PC-3 (cell line): ENCODE measurements at regions not wholly inside any gene's neighbourhood (a gene's known extent, or its start where the extent isn't known, plus 50 kb on each side); places are given as distances from the start of the nearest gene placed in this dataset.

Source experiments
- ATAC-seq: fragments of 200-7000 bp; cut with Tn5 transposase; 2 replicates; pipeline ENCODE4 v1.9.1; 2020; ENCODE audit warnings: mild to moderate bottlenecking, moderate library complexity
- BruUV-seq: library from RNA; stranded (reverse); fragments of 400-500 nt; replicated peaks from 2 replicates; lab custom pipeline; 2021; lab: Mats Ljungman, UMichigan
- CTCF ChIA-PET: fragments of 300-600 bp; sonication (Branson Sonifier 250); formaldehyde crosslinking; loops from one replicate; lab custom pipeline; 2022; ENCODE audit warnings: antibody characterized with exemption; lab: Charles Lee
- POLR2A ChIA-PET: fragments of 300-600 bp; sonication (Branson Sonifier 250); formaldehyde crosslinking; loops from one replicate; lab custom pipeline; 2022; ENCODE audit warnings: antibody characterized with exemption; ENCODE audit not compliant: unreplicated experiment; lab: Charles Lee
- DNase-seq: peaks from one replicate; pipeline ENCODE4 v3.0.0-alpha.2; 2015
- H2AFZ ChIP-seq: fragments of 300-600 bp; sonication (generic); 2 replicates; pipeline ENCODE4 v1.6.0; 2016; ENCODE audit warnings: antibody characterized with exemption, low read length
- H3F3A ChIP-seq: fragments of 300-600 bp; sonication (generic); one replicate; pipeline ENCODE4 v1.6.0; 2017; ENCODE audit warnings: antibody characterized with exemption, low read length, control low read depth, mild to moderate bottlenecking; ENCODE audit not compliant: unreplicated experiment
- H3K27ac ChIP-seq: fragments of 300-600 bp; sonication (generic); 2 replicates; pipeline ENCODE4 v1.5.1; 2016; ENCODE audit warnings: mild to moderate bottlenecking, low read length
- H3K27me3 ChIP-seq: fragments of 300-600 bp; sonication (generic); 2 replicates; pipeline ENCODE4 v1.6.1; 2016; ENCODE audit warnings: low read length, mixed read lengths
- H3K36me3 ChIP-seq: fragments of 300-600 bp; sonication (generic); 2 replicates; pipeline ENCODE4 v1.6.1; 2016; ENCODE audit warnings: low read depth, mixed run types, low read length, mixed read lengths
- H3K4me1 ChIP-seq: fragments of 300-600 bp; sonication (generic); 2 replicates; pipeline ENCODE4 v1.5.1; 2016; ENCODE audit warnings: low read length; ENCODE audit not compliant: insufficient read depth
- H3K4me2 ChIP-seq: fragments of 300-600 bp; sonication (generic); 2 replicates; pipeline ENCODE4 v1.6.0; 2016; ENCODE audit warnings: low read length
- H3K4me3 ChIP-seq: fragments of 300-600 bp; sonication (generic); 2 replicates; pipeline ENCODE4 v1.5.1; 2016; ENCODE audit warnings: mild to moderate bottlenecking, low read length, mixed read lengths
- H3K79me2 ChIP-seq: fragments of 300-600 bp; sonication (generic); 2 replicates; pipeline ENCODE4 v1.6.1; 2017; ENCODE audit warnings: low read length, mixed read lengths
- H3K9ac ChIP-seq: fragments of 300-600 bp; sonication (generic); 2 replicates; pipeline ENCODE4 v1.6.0; 2016; ENCODE audit warnings: mild to moderate bottlenecking, low read length
- H3K9me2 ChIP-seq: fragments of 300-600 bp; sonication (generic); replicated peaks from 2 replicates; pipeline ENCODE4 v1.6.1; 2016; ENCODE audit warnings: mixed run types, low read length, mixed read lengths
- H3K9me3 ChIP-seq: fragments of 300-600 bp; sonication (generic); 2 replicates; pipeline ENCODE4 v1.6.1; 2016; ENCODE audit warnings: low read length, mixed read lengths
- H4K20me1 ChIP-seq: fragments of 300-600 bp; sonication (generic); 2 replicates; pipeline ENCODE4 v1.6.1; 2016; ENCODE audit warnings: low read length, mixed read lengths
- EZH2 ChIP-seq: fragments of 300-600 bp; sonication (generic); IDR thresholded peaks from one replicate; pipeline ENCODE4 v1.6.1; 2017; ENCODE audit warnings: antibody characterized with exemption, mild to moderate bottlenecking, low read length; ENCODE audit not compliant: unreplicated experiment
- EZH2phosphoT487 ChIP-seq: fragments of 300-600 bp; sonication (generic); IDR thresholded peaks from 2 replicates; pipeline ENCODE4 v1.6.1; 2018; ENCODE audit warnings: mild to moderate bottlenecking, antibody characterized with exemption, low read length, borderline replicate concordance
- intact Hi-C: fragments of 100-400 bp; cut with micrococcal nuclease; formaldehyde crosslinking; loops from 2 replicates; pipeline ENCODE4 v1.9.0; 2023
- TF ChIP-seq, protein P1 (sequence below): fragments of 300-600 bp; sonication (generic); conservative IDR thresholded peaks from 2 replicates; pipeline ENCODE4 v1.5.1; 2017; ENCODE audit warnings: antibody characterized with exemption, low read depth, mild to moderate bottlenecking, low read length

DNA sequence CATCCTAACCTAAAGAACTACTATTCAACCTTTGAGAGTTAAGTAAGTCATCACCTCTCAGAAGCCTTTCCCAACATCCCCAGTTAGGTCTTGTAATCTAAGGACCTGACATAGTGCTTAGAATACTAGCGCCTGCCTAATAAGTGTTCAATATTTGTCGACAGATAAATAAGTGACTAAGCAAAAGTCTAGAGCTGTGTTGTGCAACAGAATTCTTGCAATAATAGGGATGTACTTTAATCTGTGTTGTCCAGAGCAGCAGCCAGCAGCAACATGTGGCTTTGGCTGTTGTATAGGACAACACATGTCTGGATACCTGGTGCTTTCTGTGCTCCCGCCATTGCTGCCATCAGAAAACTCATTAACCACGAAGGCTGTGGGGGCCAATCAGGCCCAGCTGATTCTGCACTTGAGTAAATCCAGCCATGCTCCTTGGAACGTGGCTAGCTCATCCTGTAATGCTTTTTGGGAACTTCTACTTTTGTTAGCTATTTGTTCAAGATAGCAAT, 66.8 kb upstream of the NTM start:
- H3K4me3 ChIP-seq: no peak overlapping the region
- DNase-seq (no peak), ATAC-seq (no peak)
- no peaks in the 10 kb centered on the region for H3K9me2 ChIP-seq
- CTCF ChIA-PET: no interaction called here
- H3K79me2 ChIP-seq: no peaks in the 10 kb centered on the region
- intact Hi-C loops: no loop called here
- no peaks in the 10 kb centered on the region for H3K9me3 ChIP-seq
- H3K4me2 ChIP-seq: no peak overlapping the region
- H3K27me3 ChIP-seq: peaks cover 64% of the 10 kb centered on the region
- no peak overlapping the region for H3K27ac ChIP-seq
- POLR2A ChIA-PET: no interaction called here
- H3F3A ChIP-seq: no peaks in the 10 kb centered on the region
- no peak overlapping the region for H2AFZ ChIP-seq
- BruUV-seq: no TSS peak
- H3K36me3 ChIP-seq: no peaks in the 10 kb centered on the region
- H3K4me1 ChIP-seq: no peaks in the 10 kb centered on the region
- H3K9ac ChIP-seq: no peak overlapping the region
- TF ChIP-seq, protein P1, sequence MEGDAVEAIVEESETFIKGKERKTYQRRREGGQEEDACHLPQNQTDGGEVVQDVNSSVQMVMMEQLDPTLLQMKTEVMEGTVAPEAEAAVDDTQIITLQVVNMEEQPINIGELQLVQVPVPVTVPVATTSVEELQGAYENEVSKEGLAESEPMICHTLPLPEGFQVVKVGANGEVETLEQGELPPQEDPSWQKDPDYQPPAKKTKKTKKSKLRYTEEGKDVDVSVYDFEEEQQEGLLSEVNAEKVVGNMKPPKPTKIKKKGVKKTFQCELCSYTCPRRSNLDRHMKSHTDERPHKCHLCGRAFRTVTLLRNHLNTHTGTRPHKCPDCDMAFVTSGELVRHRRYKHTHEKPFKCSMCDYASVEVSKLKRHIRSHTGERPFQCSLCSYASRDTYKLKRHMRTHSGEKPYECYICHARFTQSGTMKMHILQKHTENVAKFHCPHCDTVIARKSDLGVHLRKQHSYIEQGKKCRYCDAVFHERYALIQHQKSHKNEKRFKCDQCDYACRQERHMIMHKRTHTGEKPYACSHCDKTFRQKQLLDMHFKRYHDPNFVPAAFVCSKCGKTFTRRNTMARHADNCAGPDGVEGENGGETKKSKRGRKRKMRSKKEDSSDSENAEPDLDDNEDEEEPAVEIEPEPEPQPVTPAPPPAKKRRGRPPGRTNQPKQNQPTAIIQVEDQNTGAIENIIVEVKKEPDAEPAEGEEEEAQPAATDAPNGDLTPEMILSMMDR: no peak
- no peak for TF ChIP-seq EZH2phosphoT487
- TF ChIP-seq EZH2: no peak
- H4K20me1 ChIP-seq: no peaks in the 10 kb centered on the region

- Histone ChIP-seq H2AFZ (no peak overlapping the region), H3K9ac (no peak overlapping the region), H3K4me1 (no peaks in the 10 kb centered on the region), H3K4me3 (no peak overlapping the region), H4K20me1 (no peaks in the 10 kb centered on the region), H3K79me2 (no peaks in the 10 kb centered on the region), H3K9me3 (no peaks in the 10 kb centered on the region), H3K9me2 (no peaks in the 10 kb centered on the region), H3F3A (no peaks in the 10 kb centered on the region), H3K36me3 (no peaks in the 10 kb centered on the region), H3K27ac (no peak overlapping the region), H3K4me2 (no peak overlapping the region), H3K27me3 (peaks cover 63% of the 10 kb centered on the region)
- ATAC-seq (no peak), DNase-seq (no peak)
- ChIA-PET POLR2A (no interaction called here), CTCF (no interaction called here)
- BruUV-seq: no TSS peak
- TF ChIP-seq EZH2 (no peak), EZH2phosphoT487 (no peak)
- TF ChIP-seq, protein P1: no peak
- intact Hi-C loops: no loop called here
Observed at GRCh38 chr11:131305005-131305404, 65.4 kb upstream of the NTM start.

- Histone ChIP-seq H3K79me2 (no peaks in the 10 kb centered on the region), H3K9me3 (no peaks in the 10 kb centered on the region), H3K36me3 (no peaks in the 10 kb centered on the region), H3K9me2 (no peaks in the 10 kb centered on the region), H4K20me1 (no peaks in the 10 kb centered on the region), H2AFZ (no peak overlapping the region), H3K4me2 (no peak overlapping the region), H3K27me3 (peaks cover 48% of the 10 kb centered on the region), H3K4me1 (no peaks in the 10 kb centered on the region), H3K27ac (no peak overlapping the region), H3K9ac (no peak overlapping the region), H3F3A (no peaks in the 10 kb centered on the region), H3K4me3 (no peak overlapping the region)
- BruUV-seq: no TSS peak
- no peak for DNase-seq
- TF ChIP-seq EZH2phosphoT487 (no peak), EZH2 (no peak)
- TF ChIP-seq, protein P1: no peak
- ChIA-PET CTCF (interaction anchor here (0.6 kb wide), 1 partner anchor 367 kb away, joined by 3 read pairs; no protein-coding TSS in a partner anchor), POLR2A (no interaction called here)
- intact Hi-C loops: no loop called here
- no peak for ATAC-seq
Observed at GRCh38 chr11:131307506-131307905, 62.9 kb upstream of the NTM start.
